Chondrocyte (in vitro differentiated cells): ENCODE measurements at regions not wholly inside any gene's neighbourhood (a gene's known extent, or its start where the extent isn't known, plus 50 kb on each side); places are given as distances from the start of the nearest gene placed in this dataset.
"Not testable (repeated sequence)": the region's sequence is repeated elsewhere in the genome, so short reads cannot be mapped to it uniquely, and the experiment has no call there.

Experiments used
- DNase-seq: peaks from one replicate; pipeline ENCODE4 v3.0.0; 2021; ENCODE audit warnings: mixed read lengths, low spot score
- H3K27ac Mint-ChIP-seq: one replicate; pipeline ENCODE4 v1.8.0; 2021; ENCODE audit warnings: mild to moderate bottlenecking, moderate library complexity, mixed read lengths; ENCODE audit not compliant: unreplicated experiment
- H3K27me3 Mint-ChIP-seq: 2 replicates; pipeline ENCODE4 v1.8.0; 2021; ENCODE audit warnings: low read depth, mixed read lengths
- H3K36me3 Mint-ChIP-seq: 2 replicates; pipeline ENCODE4 v1.8.0; 2021; ENCODE audit warnings: low read depth, mixed read lengths
- H3K4me1 Mint-ChIP-seq: 2 replicates; pipeline ENCODE4 v1.8.0; 2021; ENCODE audit warnings: low read depth, mild to moderate bottlenecking, mixed read lengths
- H3K4me3 Mint-ChIP-seq: one replicate; pipeline ENCODE4 v1.8.0; 2021; ENCODE audit warnings: mild to moderate bottlenecking, moderate library complexity, mixed read lengths; ENCODE audit not compliant: unreplicated experiment
- H3K9me3 Mint-ChIP-seq: 2 replicates; pipeline ENCODE4 v1.8.0; 2021; ENCODE audit warnings: low read depth, mixed read lengths
- TF ChIP-seq, protein P1 (sequence below): fragments of 200-600 bp; sonication (generic); IDR thresholded peaks from 2 replicates; pipeline ENCODE4 v1.5.0; 2021; ENCODE audit warnings: antibody characterized with exemption, mild to moderate bottlenecking, moderate library complexity

DNA sequence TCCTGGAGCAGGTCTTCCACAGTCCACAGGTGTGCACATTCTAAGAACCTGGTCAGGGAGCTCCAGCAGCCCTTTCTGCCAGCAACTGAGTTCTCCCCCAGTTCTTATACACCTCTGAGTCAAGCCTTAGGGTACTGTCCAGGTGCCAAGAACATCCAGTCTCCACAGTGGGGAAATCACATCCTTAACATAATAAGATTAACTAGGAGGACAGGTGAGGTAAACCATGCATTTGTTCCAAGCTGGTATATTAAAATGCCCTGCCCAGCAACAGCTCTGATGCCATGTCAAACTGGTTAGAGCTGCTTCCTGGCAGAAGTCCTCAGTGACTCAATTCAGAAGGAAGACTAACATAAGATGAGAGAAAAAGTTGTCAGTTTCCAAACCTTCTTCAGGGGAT is 303.9 kb upstream of the SGK1 start:
- Mint-ChIP-seq H3K27ac (no peak overlapping the region), H3K27me3 (no peaks in the 10 kb centered on the region), H3K36me3 (no peaks in the 10 kb centered on the region), H3K9me3 (no peaks in the 10 kb centered on the region), H3K4me1 (peaks cover 34% of the 10 kb centered on the region), H3K4me3 (no peak overlapping the region)
- TF ChIP-seq, protein P1, sequence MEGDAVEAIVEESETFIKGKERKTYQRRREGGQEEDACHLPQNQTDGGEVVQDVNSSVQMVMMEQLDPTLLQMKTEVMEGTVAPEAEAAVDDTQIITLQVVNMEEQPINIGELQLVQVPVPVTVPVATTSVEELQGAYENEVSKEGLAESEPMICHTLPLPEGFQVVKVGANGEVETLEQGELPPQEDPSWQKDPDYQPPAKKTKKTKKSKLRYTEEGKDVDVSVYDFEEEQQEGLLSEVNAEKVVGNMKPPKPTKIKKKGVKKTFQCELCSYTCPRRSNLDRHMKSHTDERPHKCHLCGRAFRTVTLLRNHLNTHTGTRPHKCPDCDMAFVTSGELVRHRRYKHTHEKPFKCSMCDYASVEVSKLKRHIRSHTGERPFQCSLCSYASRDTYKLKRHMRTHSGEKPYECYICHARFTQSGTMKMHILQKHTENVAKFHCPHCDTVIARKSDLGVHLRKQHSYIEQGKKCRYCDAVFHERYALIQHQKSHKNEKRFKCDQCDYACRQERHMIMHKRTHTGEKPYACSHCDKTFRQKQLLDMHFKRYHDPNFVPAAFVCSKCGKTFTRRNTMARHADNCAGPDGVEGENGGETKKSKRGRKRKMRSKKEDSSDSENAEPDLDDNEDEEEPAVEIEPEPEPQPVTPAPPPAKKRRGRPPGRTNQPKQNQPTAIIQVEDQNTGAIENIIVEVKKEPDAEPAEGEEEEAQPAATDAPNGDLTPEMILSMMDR = no peak
- no peak for DNase-seq

DNA sequence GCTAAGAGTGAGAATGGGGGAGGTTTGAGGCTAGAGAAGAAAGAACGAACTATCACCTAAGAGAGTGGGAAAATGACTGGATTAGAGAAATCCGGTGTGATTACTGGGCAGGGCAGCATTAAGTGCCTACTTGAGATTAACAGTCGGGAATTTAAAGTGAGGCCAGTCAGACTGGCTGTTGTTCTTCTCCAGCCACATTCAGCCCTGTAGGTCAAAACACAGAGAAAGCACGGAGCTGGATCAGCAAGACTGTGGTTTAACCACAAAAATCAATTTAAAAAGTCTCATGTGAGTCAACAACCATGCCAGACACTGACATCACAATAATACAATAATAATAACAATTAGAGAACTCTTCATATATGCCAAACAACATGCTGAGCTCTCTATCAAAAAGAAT is 301.9 kb upstream of the SGK1 start:
- TF ChIP-seq, protein P1 = no peak
- no peak overlapping the region for H3K4me3 Mint-ChIP-seq

DNA sequence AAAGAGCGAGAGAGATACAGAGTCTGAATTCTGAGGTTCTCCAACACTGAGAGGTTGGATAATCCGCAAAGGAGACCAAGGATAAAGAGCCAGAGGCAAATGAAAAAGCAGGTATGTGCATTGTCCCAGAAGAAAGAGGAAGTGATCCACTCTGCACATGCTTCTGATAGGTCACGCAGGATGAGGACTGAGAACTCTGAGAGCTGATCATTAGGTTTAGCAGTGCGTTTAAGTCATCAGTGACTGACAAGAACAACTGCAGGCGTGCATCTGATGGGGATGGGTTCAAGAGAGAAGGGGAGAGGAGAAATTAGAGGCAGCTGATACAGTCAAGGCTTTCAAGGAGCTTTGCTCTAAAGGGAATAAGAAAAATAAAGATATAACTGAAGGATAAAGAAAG is 301.2 kb upstream of the SGK1 start:
- no peak for DNase-seq
- H3K27ac Mint-ChIP-seq = no peak overlapping the region
- no peaks in the 10 kb centered on the region for H3K27me3 Mint-ChIP-seq
- no peak overlapping the region for H3K4me3 Mint-ChIP-seq
- TF ChIP-seq, protein P1 = no peak
- peaks cover 17% of the 10 kb centered on the region for H3K4me1 Mint-ChIP-seq
- H3K36me3 Mint-ChIP-seq = no peaks in the 10 kb centered on the region
- no peaks in the 10 kb centered on the region for H3K9me3 Mint-ChIP-seq

More for the DNA sequence above, 301.9 kb upstream of the SGK1 start:
- H3K27ac Mint-ChIP-seq = no peak overlapping the region
- no peaks in the 10 kb centered on the region for H3K27me3 Mint-ChIP-seq
- peaks cover 17% of the 10 kb centered on the region for H3K4me1 Mint-ChIP-seq
- no peaks in the 10 kb centered on the region for H3K9me3 Mint-ChIP-seq
- H3K36me3 Mint-ChIP-seq = no peaks in the 10 kb centered on the region
- DNase-seq = no peak

DNA sequence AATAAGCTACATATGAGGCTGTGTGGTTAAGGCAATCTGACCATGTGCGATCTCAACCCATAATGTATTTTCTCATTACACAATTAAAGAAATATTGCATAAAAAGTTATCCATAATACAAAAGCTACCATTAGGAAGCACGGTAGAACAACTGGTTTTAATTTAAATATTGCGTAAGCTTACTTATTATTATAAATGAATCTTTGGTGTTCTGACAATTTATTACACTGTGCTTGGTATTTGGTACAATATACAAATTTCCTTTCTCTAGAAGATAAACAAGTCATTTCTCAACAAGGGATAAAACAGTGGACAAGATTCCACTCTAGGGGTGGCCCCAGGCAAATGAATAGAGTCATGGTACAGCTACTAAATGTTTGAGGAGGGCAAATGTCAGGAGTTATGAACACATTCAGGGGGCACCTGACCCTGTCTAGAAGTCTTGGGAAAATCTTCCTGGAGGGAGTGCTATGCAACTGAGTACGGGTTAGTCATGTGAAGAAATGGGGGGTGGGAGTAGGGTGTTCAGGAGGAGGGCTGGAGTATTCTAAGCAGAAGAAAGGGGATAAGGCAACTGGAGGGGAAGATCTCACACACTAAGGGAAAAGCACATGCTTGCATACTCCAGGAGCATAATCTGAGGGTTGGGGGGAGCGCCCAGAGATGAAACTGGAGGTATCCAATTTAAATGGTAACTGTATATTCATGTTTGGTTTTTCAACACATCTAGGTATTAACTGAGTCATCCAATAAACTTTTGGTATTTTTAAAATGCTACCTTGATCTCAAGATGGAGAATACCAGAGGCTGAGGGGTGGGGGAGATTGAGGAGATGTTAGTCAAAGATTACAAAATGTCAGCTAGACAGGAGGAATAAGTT is 296.9 kb upstream of the SGK1 start:
- Mint-ChIP-seq H3K4me1 (peaks cover 9% of the 10 kb centered on the region), H3K9me3 (no peaks in the 10 kb centered on the region), H3K27me3 (no peaks in the 10 kb centered on the region), H3K4me3 (no peak overlapping the region), H3K36me3 (no peaks in the 10 kb centered on the region), H3K27ac (no peak overlapping the region)
- TF ChIP-seq, protein P1 = no peak
- no peak for DNase-seq

DNA sequence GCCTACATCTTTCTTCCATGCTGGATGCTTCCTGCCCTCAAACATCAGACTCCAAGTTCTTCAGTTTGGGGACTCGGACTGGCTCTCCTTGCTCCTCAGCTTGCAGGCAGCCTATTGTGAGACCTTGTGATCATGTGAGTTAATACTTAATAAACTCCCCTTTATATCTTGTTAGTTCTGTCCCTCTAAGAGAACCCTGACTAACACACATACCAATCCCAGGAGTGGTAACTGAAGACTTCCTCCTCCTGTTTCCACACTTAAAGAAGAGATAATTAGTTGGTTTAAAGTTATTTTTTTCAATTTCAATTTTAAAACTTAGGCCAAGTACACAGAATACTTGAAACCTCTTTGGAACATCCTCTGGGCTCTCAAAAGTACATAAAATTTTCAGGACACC is 294.2 kb upstream of the SGK1 start:
- not testable (repeated sequence) for H3K36me3 Mint-ChIP-seq, H3K4me1 Mint-ChIP-seq, H3K27ac Mint-ChIP-seq, H3K9me3 Mint-ChIP-seq, H3K4me3 Mint-ChIP-seq, DNase-seq, H3K27me3 Mint-ChIP-seq

DNA sequence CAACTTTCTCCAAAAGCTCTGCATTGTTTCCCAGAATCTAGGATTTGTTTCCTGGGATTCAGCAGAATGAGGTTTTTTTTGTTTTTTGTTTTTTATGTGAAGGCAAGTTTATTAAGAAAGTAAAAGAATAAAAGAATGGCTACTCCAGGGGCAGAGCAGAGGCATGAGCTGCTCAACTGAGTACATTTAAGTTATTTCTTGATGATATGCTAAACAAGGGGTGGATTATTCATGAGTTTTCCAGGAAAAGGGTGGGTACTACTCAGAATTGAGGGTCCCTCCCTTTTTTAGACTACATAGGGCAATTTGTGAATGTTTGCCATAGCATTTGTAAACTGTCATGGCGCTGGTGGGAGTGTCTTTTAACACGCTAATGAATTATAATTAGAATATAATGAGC is 292.5 kb upstream of the SGK1 start:
- Mint-ChIP-seq H3K4me1 (no peaks in the 10 kb centered on the region), H3K27me3 (no peaks in the 10 kb centered on the region), H3K27ac (no peak overlapping the region), H3K36me3 (no peaks in the 10 kb centered on the region), H3K9me3 (no peaks in the 10 kb centered on the region), H3K4me3 (no peak overlapping the region)
- TF ChIP-seq, protein P1 = no peak
- DNase-seq = no peak
